ENCODE measurements at regions not wholly inside any gene's neighbourhood (a gene's known extent, or its start where the extent isn't known, plus 50 kb on each side); places are given as distances from the start of the nearest gene placed in this dataset.
"Not testable (repeated sequence)": the region's sequence is repeated elsewhere in the genome, so short reads cannot be mapped to it uniquely, and the experiment has no call there.

GRCh38 chr5:99143283-99143795, 214.5 kb upstream of the CHD1 start:
- not testable (repeated sequence) for TF ChIP-seq POLR2AphosphoS5 (IDR thresholded peaks at IDR 0.05; ENCODE audit: borderline replicate concordance, low read depth, low read length); EZH2 (IDR thresholded peaks at IDR 0.05); FOXP2 (optimal IDR thresholded peaks at IDR 0.05; ENCODE audit: control extremely low read depth, extremely low read length, insufficient read depth)
